Upper lobe of left lung (tissue), 6 donors: ENCODE measurements at regions not wholly inside any gene's neighbourhood (a gene's known extent, or its start where the extent isn't known, plus 50 kb on each side); places are given as distances from the start of the nearest gene placed in this dataset.

Experiments
- ATAC-seq, 2 donors: fragments of 200-7000 bp; cut with Tn5 transposase; one replicate each; pipeline ENCODE4 v1.9.1; 2022; ENCODE audit warnings: mild to moderate bottlenecking in 2 of 2, moderate library complexity in 2 of 2; ENCODE audit not compliant: low FRiP score in 2 of 2
- DNase-seq, 2 donors: peaks; one replicate each; pipeline ENCODE4 v3.0.0-alpha.2; 2019 to 2020
- H3K27ac ChIP-seq, 4 donors: fragments of 200-600 bp; sonication (generic); one replicate each; pipeline ENCODE4 v1.5.1; 2016 to 2019
- H3K27me3 ChIP-seq, 4 donors: fragments of 200-600 bp; sonication (generic); one replicate each; pipeline ENCODE4 v1.5.1; 2017 to 2019
- H3K36me3 ChIP-seq, 4 donors: fragments of 200-600 bp; sonication (generic); one replicate each; pipeline ENCODE4 v1.5.1; 2016 to 2019
- H3K4me1 ChIP-seq, 4 donors: fragments of 200-600 bp; sonication (generic); one replicate each; pipeline ENCODE4 v1.5.1; 2018 to 2019
- H3K4me3 ChIP-seq, 4 donors: fragments of 200-600 bp; sonication (generic); one replicate each; pipeline ENCODE4 v1.5.1; 2017 to 2019; ENCODE audit warnings: mild to moderate bottlenecking in 2 of 4, moderate library complexity in 1 of 4
- H3K9me3 ChIP-seq, 4 donors: fragments of 200-600 bp; sonication (generic); one replicate each; pipeline ENCODE4 v1.5.1; 2018 to 2019
- EP300 ChIP-seq, 4 donors: sonication (generic); formaldehyde crosslinking; IDR thresholded peaks; one replicate each; pipeline ENCODE4 v1.5.1; 2017; ENCODE audit warnings: antibody characterized with exemption in 4 of 4, control low read depth in 2 of 4
- POLR2A ChIP-seq, 4 donors: fragments of 450-650 bp; IDR thresholded peaks; one replicate each; pipeline ENCODE4 v1.5.1; 2016 to 2017; ENCODE audit warnings: antibody characterized with exemption in 4 of 4, mild to moderate bottlenecking in 2 of 4
- POLR2AphosphoS5 ChIP-seq, 2 donors: sonication (generic); formaldehyde crosslinking; IDR thresholded peaks; one replicate each; pipeline ENCODE4 v1.5.1; 2017; ENCODE audit warnings: antibody characterized with exemption in 2 of 2
- WGBS, 2 donors: methylation state at CpG; one replicate each; pipeline ENCODE4 v1.1.5; 2017 to 2018; 5-methylcytosine and 5-hydroxymethylcytosine counted together
- TF ChIP-seq, protein P1 (sequence below), 6 experiments: fragments of 450-650 bp in 4 of 6; fragments of 200-600 bp in 2 of 6; sonication (generic) in 2 of 6; IDR thresholded peaks; one replicate each; pipeline ENCODE4 v1.5.1; 2016 to 2019; ENCODE audit warnings: antibody characterized with exemption in 6 of 6
- donor health status: DM: no; HTN: no; CAD: no; lungs with moderate emphysema.
- donor health status: DM: no; HTN: yes; CAD: no; lungs with severe emphysema.

DNA sequence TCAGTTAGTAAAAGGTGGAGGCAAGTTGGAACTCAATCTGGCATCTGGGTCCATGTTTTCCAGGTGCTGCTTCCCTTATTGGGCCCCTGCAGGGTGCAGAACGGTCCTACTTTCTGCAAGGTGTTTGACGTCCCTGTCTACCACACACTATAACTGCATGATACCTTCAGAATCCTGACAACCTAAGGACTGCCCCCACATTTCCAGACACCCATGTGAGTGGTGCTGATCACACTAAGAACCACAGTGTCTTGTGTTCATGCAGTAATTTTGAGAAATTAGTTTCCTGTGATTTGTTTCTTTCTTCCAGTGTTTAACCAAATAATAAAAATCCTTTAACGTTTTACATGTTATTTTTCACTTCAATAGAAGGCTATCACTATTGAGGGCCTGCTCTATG is 121.1 kb upstream of the MDM1 start:
- H3K4me1 ChIP-seq: peaks cover 33 to 47% (median 40%) of the 10 kb centered on the region in 4 donors
- no peaks in the 10 kb centered on the region for H3K27me3 ChIP-seq
- DNase-seq (no peak), ATAC-seq (no peak)
- 74 to 77% methylated on average over 3 of the region's 3 CpGs for WGBS, 2 donors
- no peak for TF ChIP-seq POLR2A (IDR thresholded peaks at IDR 0.05)
- TF ChIP-seq POLR2AphosphoS5 (IDR thresholded peaks at IDR 0.05): no peak
- TF ChIP-seq EP300 (IDR thresholded peaks at IDR 0.05): no peak
- TF ChIP-seq, protein P1, sequence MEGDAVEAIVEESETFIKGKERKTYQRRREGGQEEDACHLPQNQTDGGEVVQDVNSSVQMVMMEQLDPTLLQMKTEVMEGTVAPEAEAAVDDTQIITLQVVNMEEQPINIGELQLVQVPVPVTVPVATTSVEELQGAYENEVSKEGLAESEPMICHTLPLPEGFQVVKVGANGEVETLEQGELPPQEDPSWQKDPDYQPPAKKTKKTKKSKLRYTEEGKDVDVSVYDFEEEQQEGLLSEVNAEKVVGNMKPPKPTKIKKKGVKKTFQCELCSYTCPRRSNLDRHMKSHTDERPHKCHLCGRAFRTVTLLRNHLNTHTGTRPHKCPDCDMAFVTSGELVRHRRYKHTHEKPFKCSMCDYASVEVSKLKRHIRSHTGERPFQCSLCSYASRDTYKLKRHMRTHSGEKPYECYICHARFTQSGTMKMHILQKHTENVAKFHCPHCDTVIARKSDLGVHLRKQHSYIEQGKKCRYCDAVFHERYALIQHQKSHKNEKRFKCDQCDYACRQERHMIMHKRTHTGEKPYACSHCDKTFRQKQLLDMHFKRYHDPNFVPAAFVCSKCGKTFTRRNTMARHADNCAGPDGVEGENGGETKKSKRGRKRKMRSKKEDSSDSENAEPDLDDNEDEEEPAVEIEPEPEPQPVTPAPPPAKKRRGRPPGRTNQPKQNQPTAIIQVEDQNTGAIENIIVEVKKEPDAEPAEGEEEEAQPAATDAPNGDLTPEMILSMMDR (IDR thresholded peaks at IDR 0.05): no peak
- no peaks in the 10 kb centered on the region for H3K36me3 ChIP-seq
- H3K27ac ChIP-seq: no peak overlapping the region
- no peak overlapping the region for H3K4me3 ChIP-seq
- no peaks in the 10 kb centered on the region for H3K9me3 ChIP-seq

DNA sequence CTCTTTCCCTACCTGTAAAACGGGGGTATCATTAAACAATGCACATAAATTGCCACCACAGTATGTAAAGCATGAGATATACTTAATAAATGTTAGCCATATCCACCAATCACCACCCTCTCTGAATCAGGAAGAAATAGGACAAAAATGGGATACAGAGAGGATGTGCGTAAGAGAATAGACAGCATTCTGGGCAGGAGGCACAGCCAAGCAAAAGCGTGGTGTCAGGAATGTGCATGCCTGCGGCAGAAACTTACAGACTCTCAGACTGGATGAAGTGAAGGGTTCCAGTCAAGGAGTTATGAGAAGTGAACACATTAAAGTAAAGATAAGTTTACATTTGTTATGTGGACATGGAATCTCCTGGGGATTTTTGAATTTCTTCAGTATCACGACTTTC is 121.7 kb upstream of the MDM1 start:
- no peaks in the 10 kb centered on the region for H3K27me3 ChIP-seq
- H3K4me3 ChIP-seq: no peak overlapping the region
- no peaks in the 10 kb centered on the region for H3K36me3 ChIP-seq
- no peak for TF ChIP-seq POLR2AphosphoS5 (IDR thresholded peaks at IDR 0.05)
- TF ChIP-seq, protein P1 (IDR thresholded peaks at IDR 0.05): no peak
- no peak for TF ChIP-seq EP300 (IDR thresholded peaks at IDR 0.05)
- TF ChIP-seq POLR2A (IDR thresholded peaks at IDR 0.05): no peak
- DNase-seq (no peak), ATAC-seq (no peak)
- no peaks in the 10 kb centered on the region for H3K9me3 ChIP-seq
- no peak overlapping the region for H3K27ac ChIP-seq
- peaks cover 33 to 47% (median 40%) of the 10 kb centered on the region in 4 donors for H3K4me1 ChIP-seq
- WGBS, 2 donors: 77 to 82% methylated on average over 5 of the region's 5 CpGs

DNA sequence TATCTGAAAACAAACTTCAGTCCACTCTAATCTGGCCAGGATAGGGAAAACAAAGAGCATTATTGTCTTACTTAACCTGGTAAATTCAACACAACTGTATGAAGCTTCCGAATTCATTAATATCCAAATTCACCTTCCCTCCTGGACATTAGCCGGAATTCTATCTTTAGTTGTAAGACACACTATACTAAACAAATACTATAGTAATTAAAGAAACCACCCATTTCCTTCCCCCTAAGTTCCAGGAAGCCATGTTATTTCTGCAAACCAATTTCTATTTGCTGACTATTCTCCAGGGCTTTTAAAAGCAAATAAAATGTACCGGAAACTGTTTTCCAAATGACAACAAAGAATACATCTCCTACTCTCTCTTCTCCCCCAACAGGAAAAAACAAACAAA is 122.7 kb upstream of the MDM1 start:
- peak in 1 of 4 donors; percentile 8 for TF ChIP-seq EP300 (IDR thresholded peaks at IDR 0.05)
- TF ChIP-seq, protein P1 (IDR thresholded peaks at IDR 0.05): no peak
- no peak for TF ChIP-seq POLR2A (IDR thresholded peaks at IDR 0.05)
- H3K27me3 ChIP-seq: no peaks in the 10 kb centered on the region
- H3K4me3 ChIP-seq: no peak overlapping the region
- no peaks in the 10 kb centered on the region for H3K9me3 ChIP-seq
- DNase-seq: no peak
- H3K36me3 ChIP-seq: no peaks in the 10 kb centered on the region
- no peak for ATAC-seq
- peaks cover 33 to 47% (median 40%) of the 10 kb centered on the region in 4 donors for H3K4me1 ChIP-seq
- 37 to 53% methylated on average over 3 of the region's 3 CpGs for WGBS, 2 donors
- peak overlapping the region in 3 of 4 donors; percentile 22 to 77 (median 38) for H3K27ac ChIP-seq

DNA sequence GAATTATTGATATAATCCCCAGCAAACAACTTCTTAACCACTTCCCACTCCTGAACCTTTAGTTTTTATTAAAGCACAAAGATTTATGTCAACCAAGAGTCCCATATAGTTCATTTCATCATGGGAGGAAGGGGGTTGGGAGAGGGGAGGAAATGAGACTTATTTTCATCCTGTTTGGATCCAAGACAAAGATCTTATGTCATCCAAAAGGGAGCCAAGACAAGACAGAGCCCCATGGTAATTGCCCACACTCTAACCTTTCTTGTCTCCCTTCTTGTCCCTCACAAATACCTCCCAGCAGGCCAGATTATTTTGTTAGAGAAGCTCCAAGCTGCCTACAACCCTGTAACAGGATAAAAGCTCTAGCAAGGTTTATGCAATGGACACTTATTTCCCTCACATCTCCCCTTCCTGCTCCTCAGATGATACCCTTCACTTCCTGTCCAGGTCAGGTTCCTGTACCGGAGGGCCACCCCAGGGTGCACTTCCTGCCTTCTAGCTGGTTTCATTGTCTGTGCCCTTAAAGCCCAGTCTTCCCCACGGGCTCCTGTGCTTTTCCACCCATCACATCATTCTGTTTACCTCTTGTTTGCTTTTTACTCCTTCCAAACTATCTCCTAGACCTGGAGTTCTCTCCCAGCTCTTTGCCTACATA is 123.7 kb upstream of the MDM1 start:
- no peak for ATAC-seq
- peaks cover 33 to 44% (median 38%) of the 10 kb centered on the region in 4 donors for H3K4me1 ChIP-seq
- no peaks in the 10 kb centered on the region for H3K27me3 ChIP-seq
- TF ChIP-seq, protein P1 (IDR thresholded peaks at IDR 0.05): no peak
- TF ChIP-seq POLR2AphosphoS5 (IDR thresholded peaks at IDR 0.05): no peak
- no peak for TF ChIP-seq POLR2A (IDR thresholded peaks at IDR 0.05)
- no peak for TF ChIP-seq EP300 (IDR thresholded peaks at IDR 0.05)
- peak overlapping the region; percentile 22 to 77 (median 38) for H3K27ac ChIP-seq
- 29 to 41% methylated on average over 2 of the region's 2 CpGs for WGBS, 2 donors
- H3K9me3 ChIP-seq: no peaks in the 10 kb centered on the region
- DNase-seq: peak in 1 of 2 donors; percentile 22
- H3K36me3 ChIP-seq: no peaks in the 10 kb centered on the region
- no peak overlapping the region for H3K4me3 ChIP-seq

DNA sequence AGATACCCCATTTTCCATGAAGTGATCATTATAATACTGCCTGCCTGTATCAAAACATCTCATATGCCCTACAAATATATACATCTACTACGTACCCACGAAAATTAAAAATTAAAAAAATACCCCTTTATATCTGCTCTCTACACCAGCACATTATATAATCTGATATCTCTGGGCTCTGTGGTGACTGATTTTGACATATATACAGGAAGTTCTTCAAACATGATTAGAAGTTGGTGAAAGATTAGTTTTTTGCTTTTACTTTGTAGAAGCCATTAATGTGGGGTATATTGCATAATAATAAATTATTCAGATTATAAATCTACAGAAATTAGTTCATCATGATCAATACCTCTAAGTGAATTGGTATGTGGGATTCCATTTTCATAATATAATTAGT is 126.7 kb upstream of the MDM1 start:
- no peak overlapping the region for H3K27ac ChIP-seq
- WGBS, 2 donors: 87% methylated on average over 2 of the region's 2 CpGs
- TF ChIP-seq POLR2AphosphoS5 (IDR thresholded peaks at IDR 0.05) (no peak), EP300 (IDR thresholded peaks at IDR 0.05) (no peak), POLR2A (IDR thresholded peaks at IDR 0.05) (no peak)
- TF ChIP-seq, protein P1 (IDR thresholded peaks at IDR 0.05): no peak
- H3K4me3 ChIP-seq: no peak overlapping the region
- no peaks in the 10 kb centered on the region for H3K36me3 ChIP-seq
- H3K4me1 ChIP-seq: peaks cover 20 to 27% (median 21%) of the 10 kb centered on the region in 4 donors
- no peaks in the 10 kb centered on the region for H3K27me3 ChIP-seq
- H3K9me3 ChIP-seq: no peaks in the 10 kb centered on the region
- DNase-seq (no peak), ATAC-seq (no peak)
